CD4-positive, alpha-beta memory T cell (primary cell): ENCODE measurements at regions not wholly inside any gene's neighbourhood (a gene's known extent, or its start where the extent isn't known, plus 50 kb on each side); places are given as distances from the start of the nearest gene placed in this dataset.
A peak's percentile ranks its signal among the peaks of the same experiment; 100 is the strongest.

Experiments used
- CTCF ChIA-PET: fragments of 350-600 bp; sonication (Branson Sonifier 250); formaldehyde crosslinking; loops from one replicate; lab custom pipeline; 2021; ENCODE audit warnings: inconsistent platforms; ENCODE audit not compliant: partially characterized antibody; lab: Charles Lee
- POLR2A ChIA-PET: fragments of 350-600 bp; sonication (Branson Sonifier 250); formaldehyde crosslinking; loops from one replicate; lab custom pipeline; 2021; ENCODE audit not compliant: partially characterized antibody; lab: Charles Lee
- DNase-seq, 5 donors: peaks; one replicate each; pipeline versions ENCODE4 v3.0.0 to v3.0.0-alpha.2; 2020 to 2022; ENCODE audit warnings: mixed read lengths in 1 of 5
- H3K27ac ChIP-seq: one replicate; pipeline ENCODE4 v1.7.0; 2013; ENCODE audit warnings: low read depth, low read length
- H3K27me3 ChIP-seq: 2 replicates; pipeline ENCODE4 v1.7.0; 2013; ENCODE audit warnings: mild to moderate bottlenecking, low read length, moderate library complexity; ENCODE audit not compliant: insufficient read depth
- H3K36me3 ChIP-seq: 2 replicates; pipeline ENCODE4 v1.7.0; 2013; ENCODE audit warnings: mild to moderate bottlenecking, low read length, moderate library complexity; ENCODE audit not compliant: insufficient read depth
- H3K4me1 ChIP-seq: 2 replicates; pipeline ENCODE4 v1.7.0; 2013; ENCODE audit warnings: mild to moderate bottlenecking, low read length, moderate library complexity; ENCODE audit not compliant: insufficient read depth
- H3K4me3 ChIP-seq, 2 donors: one replicate each; pipeline ENCODE4 v1.7.0; 2013; ENCODE audit warnings: low read length in 2 of 2, mild to moderate bottlenecking in 1 of 2
- H3K9me3 ChIP-seq, 2 donors: one replicate each; pipeline ENCODE4 v1.7.0; 2013; ENCODE audit warnings: low read length in 2 of 2, control low read depth in 1 of 2; ENCODE audit not compliant: control insufficient read depth in 1 of 2
- H3K27ac Mint-ChIP-seq, 7 donors: one replicate each; pipeline ENCODE4 v1.8.0; 2020 to 2021; ENCODE audit warnings: mixed read lengths in 7 of 7, mild to moderate bottlenecking in 6 of 7, inconsistent platforms in 3 of 7, moderate library complexity in 3 of 7
- H3K27me3 Mint-ChIP-seq, 2 donors: one replicate each; pipeline ENCODE4 v1.8.0; 2020 to 2021; ENCODE audit warnings: mixed read lengths in 2 of 2
- H3K36me3 Mint-ChIP-seq, 2 donors: one replicate each; pipeline ENCODE4 v1.8.0; 2020 to 2021; ENCODE audit warnings: mixed read lengths in 2 of 2, inconsistent platforms in 1 of 2, mild to moderate bottlenecking in 1 of 2
- H3K4me1 Mint-ChIP-seq, 4 donors: one replicate each; pipeline ENCODE4 v1.8.0; 2020 to 2021; ENCODE audit warnings: mixed read lengths in 4 of 4, mild to moderate bottlenecking in 1 of 4
- H3K4me3 Mint-ChIP-seq, 8 donors: one replicate each; pipeline ENCODE4 v1.8.0; 2020 to 2021; ENCODE audit warnings: mixed read lengths in 8 of 8, mild to moderate bottlenecking in 7 of 8, moderate library complexity in 6 of 8, inconsistent platforms in 3 of 8
- H3K9me3 Mint-ChIP-seq, 8 donors: one replicate each; pipeline ENCODE4 v1.8.0; 2020 to 2021; ENCODE audit warnings: mixed read lengths in 8 of 8, mild to moderate bottlenecking in 5 of 8, inconsistent platforms in 3 of 8, moderate library complexity in 1 of 8
- intact Hi-C: fragments of 100-400 bp; cut with micrococcal nuclease; formaldehyde crosslinking; loops from one replicate; pipeline ENCODE4 v1.15.1; 2023

GRCh38 chr12:124632519-124632984 lies 65.1 kb upstream of the NCOR2 start:
- ChIA-PET CTCF (no interaction called here), POLR2A (no interaction called here)
- Mint-ChIP-seq H3K4me1 (peaks cover 9 to 16% (median 13%) of the 10 kb centered on the region in 4 donors), H3K27ac (peak overlapping the region in 1 of 7 donors; percentile 13), H3K27me3 (peaks cover 0 to 1% of the 10 kb centered on the region in 2 donors), H3K9me3 (peaks cover 0 to 4% (median 2%) of the 10 kb centered on the region in 8 donors), H3K36me3 (no peaks in the 10 kb centered on the region), H3K4me3 (no peak overlapping the region)
- no peak for DNase-seq
- Histone ChIP-seq H3K9me3 (no peaks in the 10 kb centered on the region), H3K36me3 (no peaks in the 10 kb centered on the region), H3K4me1 (peaks cover 17% of the 10 kb centered on the region), H3K4me3 (no peak overlapping the region), H3K27ac (no peak overlapping the region), H3K27me3 (no peaks in the 10 kb centered on the region)
- intact Hi-C loops: no loop called here

GRCh38 chr12:124631681-124632256 lies 64.4 kb upstream of the NCOR2 start:
- Mint-ChIP-seq H3K9me3 (peaks cover 0 to 4% (median 2%) of the 10 kb centered on the region in 8 donors), H3K36me3 (no peaks in the 10 kb centered on the region), H3K27me3 (peaks cover 0 to 1% of the 10 kb centered on the region in 2 donors), H3K27ac (no peak overlapping the region), H3K4me1 (peaks cover 9 to 14% (median 12%) of the 10 kb centered on the region in 4 donors), H3K4me3 (no peak overlapping the region)
- intact Hi-C loops: no loop called here
- H3K36me3 ChIP-seq: no peaks in the 10 kb centered on the region
- no peak overlapping the region for H3K4me3 ChIP-seq
- POLR2A ChIA-PET: no interaction called here
- CTCF ChIA-PET: no interaction called here
- H3K27ac ChIP-seq: no peak overlapping the region
- DNase-seq: no peak
- H3K9me3 ChIP-seq: no peaks in the 10 kb centered on the region
- peaks cover 14% of the 10 kb centered on the region for H3K4me1 ChIP-seq
- no peaks in the 10 kb centered on the region for H3K27me3 ChIP-seq

GRCh38 chr12:124630791-124631313 lies 63.4 kb upstream of the NCOR2 start:
- intact Hi-C loops: no loop called here
- Mint-ChIP-seq H3K36me3 (no peaks in the 10 kb centered on the region), H3K9me3 (peaks cover 0 to 3% (median 0%) of the 10 kb centered on the region in 8 donors), H3K4me1 (peaks cover 0 to 6% (median 3%) of the 10 kb centered on the region in 4 donors), H3K4me3 (no peak overlapping the region), H3K27ac (peak overlapping the region in 1 of 7 donors; percentile 53), H3K27me3 (peaks cover 0 to 1% of the 10 kb centered on the region in 2 donors)
- Histone ChIP-seq H3K4me3 (no peak overlapping the region), H3K4me1 (peaks cover 5% of the 10 kb centered on the region), H3K36me3 (no peaks in the 10 kb centered on the region), H3K9me3 (no peaks in the 10 kb centered on the region), H3K27me3 (no peaks in the 10 kb centered on the region), H3K27ac (no peak overlapping the region)
- POLR2A ChIA-PET: no interaction called here
- CTCF ChIA-PET: no interaction called here
- no peak for DNase-seq

GRCh38 chr12:124629789-124630480 lies 62.5 kb upstream of the NCOR2 start:
- POLR2A ChIA-PET: no interaction called here
- CTCF ChIA-PET: no interaction called here
- Histone ChIP-seq H3K4me3 (no peak overlapping the region), H3K27me3 (no peaks in the 10 kb centered on the region), H3K4me1 (no peaks in the 10 kb centered on the region), H3K36me3 (no peaks in the 10 kb centered on the region), H3K9me3 (no peaks in the 10 kb centered on the region), H3K27ac (no peak overlapping the region)
- Mint-ChIP-seq H3K27me3 (peaks cover 0 to 1% of the 10 kb centered on the region in 2 donors), H3K4me1 (peaks cover 0 to 6% (median 0%) of the 10 kb centered on the region in 4 donors), H3K36me3 (no peaks in the 10 kb centered on the region), H3K27ac (no peak overlapping the region), H3K4me3 (no peak overlapping the region), H3K9me3 (no peaks in the 10 kb centered on the region)
- DNase-seq: no peak
- intact Hi-C loops: no loop called here

GRCh38 chr12:124629117-124629516 lies 61.7 kb upstream of the NCOR2 start:
- no peak overlapping the region for H3K27ac Mint-ChIP-seq
- no peak for DNase-seq
- Histone ChIP-seq H3K36me3 (no peaks in the 10 kb centered on the region), H3K27ac (no peak overlapping the region), H3K9me3 (no peaks in the 10 kb centered on the region), H3K4me3 (no peak overlapping the region), H3K4me1 (no peaks in the 10 kb centered on the region), H3K27me3 (no peaks in the 10 kb centered on the region)
- ChIA-PET CTCF (no interaction called here), POLR2A (no interaction called here)
- intact Hi-C loops: no loop called here
- H3K36me3 Mint-ChIP-seq: no peaks in the 10 kb centered on the region
- H3K9me3 Mint-ChIP-seq: no peaks in the 10 kb centered on the region
- H3K27me3 Mint-ChIP-seq: peaks cover 0 to 1% of the 10 kb centered on the region in 2 donors
- H3K4me3 Mint-ChIP-seq: no peak overlapping the region
- peaks cover 0 to 6% (median 0%) of the 10 kb centered on the region in 4 donors for H3K4me1 Mint-ChIP-seq

- no peak for DNase-seq
- Mint-ChIP-seq H3K9me3 (peaks cover 0 to 4% (median 0%) of the 10 kb centered on the region in 8 donors), H3K27me3 (peaks cover 0 to under 1% of the 10 kb centered on the region in 2 donors), H3K4me1 (peaks cover 0 to 3% (median 0%) of the 10 kb centered on the region in 4 donors), H3K36me3 (no peaks in the 10 kb centered on the region), H3K4me3 (no peak overlapping the region), H3K27ac (no peak overlapping the region)
- intact Hi-C loops: no loop called here
- Histone ChIP-seq H3K9me3 (no peaks in the 10 kb centered on the region), H3K36me3 (no peaks in the 10 kb centered on the region), H3K27ac (no peak overlapping the region), H3K4me1 (no peaks in the 10 kb centered on the region), H3K27me3 (no peaks in the 10 kb centered on the region), H3K4me3 (no peak overlapping the region)
- ChIA-PET CTCF (no interaction called here), POLR2A (no interaction called here)
Observed at GRCh38 chr12:124627956-124628355, 60.5 kb upstream of the NCOR2 start.

- Histone ChIP-seq H3K27me3 (no peaks in the 10 kb centered on the region), H3K4me1 (no peaks in the 10 kb centered on the region), H3K4me3 (no peak overlapping the region), H3K27ac (no peak overlapping the region), H3K9me3 (no peaks in the 10 kb centered on the region), H3K36me3 (no peaks in the 10 kb centered on the region)
- intact Hi-C loops: no loop called here
- Mint-ChIP-seq H3K27me3 (no peaks in the 10 kb centered on the region), H3K27ac (no peak overlapping the region), H3K4me3 (no peak overlapping the region), H3K9me3 (peaks cover 0 to 4% (median 0%) of the 10 kb centered on the region in 8 donors), H3K4me1 (peaks cover 0 to 1% (median 0%) of the 10 kb centered on the region in 4 donors), H3K36me3 (no peaks in the 10 kb centered on the region)
- CTCF ChIA-PET: interaction anchor here (1.3 kb wide), 1 partner anchor 9 kb away, joined by 3 read pairs; no protein-coding TSS in a partner anchor
- POLR2A ChIA-PET: no interaction called here
- DNase-seq: no peak
Observed at GRCh38 chr12:124626971-124627411, 59.6 kb upstream of the NCOR2 start.
